BLaER1 treated with 17β-estradiol and CSF1 and Interleukin-3, amounts not matched to agents 10 nM and 100 nM (cell line): ENCODE measurements at regions not wholly inside any gene's neighbourhood (a gene's known extent, or its start where the extent isn't known, plus 50 kb on each side); places are given as distances from the start of the nearest gene placed in this dataset.
"Not testable (repeated sequence)": the region's sequence is repeated elsewhere in the genome, so short reads cannot be mapped to it uniquely, and the experiment has no call there.

Experiments
- H3K27ac ChIP-seq, 11 experiments: shearing (Covaris generic); formaldehyde crosslinking; 2 replicates each; pipeline ENCODE4 v1.8.1; 2022
- H3K27me3 ChIP-seq, 11 experiments: shearing (Covaris generic); formaldehyde crosslinking; 2 replicates each; pipeline ENCODE4 v1.8.1; 2022
- H3K36me3 ChIP-seq, 11 experiments: shearing (Covaris generic); formaldehyde crosslinking; 2 replicates each; pipeline ENCODE4 v1.8.1; 2022
- H3K4me1 ChIP-seq, 10 experiments: shearing (Covaris generic); formaldehyde crosslinking; 2 replicates each; pipeline ENCODE4 v1.8.1; 2022
- H3K4me2 ChIP-seq, 11 experiments: shearing (Covaris generic); formaldehyde crosslinking; 2 replicates each; pipeline ENCODE4 v1.8.1; 2022
- H3K4me3 ChIP-seq, 10 experiments: shearing (Covaris generic); formaldehyde crosslinking; 2 replicates each; pipeline ENCODE4 v1.8.1; 2022
- H3K9ac ChIP-seq, 11 experiments: shearing (Covaris generic); formaldehyde crosslinking; 2 replicates each; pipeline ENCODE4 v1.8.1; 2022
- H3K9me3 ChIP-seq, 11 experiments: shearing (Covaris generic); formaldehyde crosslinking; replicated peaks in 1 of 11; 2 replicates each; pipeline ENCODE4 v1.8.1; 2022
- H4K20me1 ChIP-seq, 11 experiments: shearing (Covaris generic); formaldehyde crosslinking; 2 replicates each; pipeline ENCODE4 v1.8.1; 2022
- Cebpa-rat ChIP-seq, 11 experiments: shearing (Covaris generic); IDR thresholded peaks; 2 replicates each; pipeline ENCODE4 v1.8.1; 2022

DNA sequence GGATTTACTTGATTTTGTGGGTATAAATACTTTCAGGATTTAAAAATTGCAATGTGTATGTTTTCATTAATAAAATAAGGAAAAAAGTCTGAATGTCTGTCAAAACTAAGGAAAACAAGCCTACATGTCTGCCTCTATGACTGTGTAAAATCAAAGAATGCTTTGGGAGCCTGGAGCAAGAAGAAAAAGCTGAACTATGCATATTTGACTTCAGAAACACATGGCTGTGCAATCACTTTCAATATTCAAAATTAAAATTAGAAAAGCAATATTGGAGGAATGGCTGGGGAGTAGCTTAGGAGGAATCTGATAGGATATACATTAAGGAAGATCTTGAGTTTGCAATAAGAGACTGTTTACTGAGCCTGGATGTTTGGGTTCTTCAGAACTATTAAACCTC lies 147.1 kb downstream of the ADAM29 start:
- Histone ChIP-seq H4K20me1 (no peaks in the 10 kb centered on the region), H3K9me3 (peaks cover 0 to 11% (median 5%) of the 10 kb centered on the region in 11 experiments; a peak in 6 of 22 replicates), H3K27me3 (no peaks in the 10 kb centered on the region), H3K9ac (no peak overlapping the region), H3K27ac (no peak overlapping the region), H3K4me3 (no peak overlapping the region), H3K4me2 (no peak overlapping the region), H3K36me3 (no peaks in the 10 kb centered on the region), H3K4me1 (peaks cover 6 to 19% (median 12%) of the 10 kb centered on the region in 10 experiments; a peak in 19 of 20 replicates)
- no peak for TF ChIP-seq Cebpa-rat (IDR thresholded peaks at IDR 0.05)

DNA sequence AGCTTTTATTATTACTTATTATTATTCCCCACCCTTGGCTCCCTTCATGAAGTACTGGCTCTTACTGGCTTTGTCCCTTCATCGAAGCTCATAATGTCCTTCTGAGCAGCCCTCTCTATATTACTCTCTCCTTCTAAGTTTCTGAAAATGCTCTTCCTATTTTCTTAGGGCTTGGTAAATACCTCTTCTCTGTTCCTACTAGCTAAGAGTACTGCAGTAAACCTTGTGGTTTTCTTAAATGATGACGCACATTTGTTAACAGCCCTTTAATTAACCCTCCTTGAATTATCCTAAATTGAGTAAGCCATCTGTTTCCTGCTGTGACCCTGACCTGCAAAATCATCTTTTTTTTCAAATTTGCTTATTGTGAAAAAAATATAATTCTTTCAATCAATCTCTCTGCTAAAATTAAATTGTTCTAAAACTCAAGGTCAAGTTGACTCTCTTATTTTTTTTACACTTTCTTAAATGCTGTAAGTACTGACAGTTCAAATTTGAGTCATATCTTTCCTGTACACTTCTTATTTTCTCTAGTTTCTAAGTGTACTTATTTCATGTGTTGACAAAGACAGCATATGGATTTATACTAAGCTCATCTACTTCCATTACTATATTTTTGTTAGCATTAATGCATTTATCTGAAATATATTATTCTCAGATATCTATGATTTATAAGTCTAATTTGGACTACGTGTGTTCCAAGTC lies 148.9 kb downstream of the ADAM29 start:
- Histone ChIP-seq H3K27ac (peak overlapping the region in 3 of 11 experiments; percentile 11 to 37 (median 15); a peak in 2 of 22 replicates), H3K9me3 (peaks cover 0 to 9% (median 4%) of the 10 kb centered on the region in 11 experiments; a peak in 6 of 22 replicates), H3K4me1 (peaks cover 6 to 19% (median 12%) of the 10 kb centered on the region in 10 experiments; a peak in 19 of 20 replicates), H3K9ac (no peak overlapping the region), H4K20me1 (no peaks in the 10 kb centered on the region), H3K27me3 (no peaks in the 10 kb centered on the region), H3K4me3 (no peak overlapping the region), H3K36me3 (no peaks in the 10 kb centered on the region), H3K4me2 (peak overlapping the region; percentile 32 to 59 (median 45); a peak in 17 of 22 replicates)
- TF ChIP-seq Cebpa-rat (IDR thresholded peaks at IDR 0.05) = no peak

DNA sequence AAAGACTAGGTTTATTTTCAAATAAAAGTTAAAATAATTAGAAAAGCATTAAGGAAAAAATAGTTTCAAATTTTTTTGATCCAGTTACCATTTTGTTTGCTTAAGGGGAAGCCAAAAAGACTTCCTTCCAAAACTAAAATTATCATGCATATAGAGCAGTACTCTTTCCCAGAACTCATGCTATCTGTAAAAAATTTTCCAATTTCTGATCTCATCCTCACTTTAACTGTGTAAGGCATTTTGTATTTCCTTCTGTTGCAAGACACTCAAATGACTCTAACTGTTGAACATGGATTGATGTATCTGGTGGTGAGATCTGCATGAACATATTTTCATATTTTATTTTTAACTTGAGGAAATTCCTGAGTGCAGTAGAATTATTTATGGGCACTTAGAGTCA lies 150.1 kb downstream of the ADAM29 start:
- peak overlapping the region in 1 of 11 experiments; percentile 17; a peak in 2 of 22 replicates for H3K4me2 ChIP-seq
- H3K4me1 ChIP-seq = peaks cover 6 to 19% (median 12%) of the 10 kb centered on the region in 10 experiments; a peak in 19 of 20 replicates
- no peak overlapping the region for H3K9ac ChIP-seq
- no peaks in the 10 kb centered on the region for H4K20me1 ChIP-seq
- H3K9me3 ChIP-seq = no peaks in the 10 kb centered on the region
- no peak overlapping the region for H3K4me3 ChIP-seq
- TF ChIP-seq Cebpa-rat (IDR thresholded peaks at IDR 0.05) = no peak
- no peak overlapping the region for H3K27ac ChIP-seq
- H3K27me3 ChIP-seq = no peaks in the 10 kb centered on the region
- H3K36me3 ChIP-seq = no peaks in the 10 kb centered on the region

DNA sequence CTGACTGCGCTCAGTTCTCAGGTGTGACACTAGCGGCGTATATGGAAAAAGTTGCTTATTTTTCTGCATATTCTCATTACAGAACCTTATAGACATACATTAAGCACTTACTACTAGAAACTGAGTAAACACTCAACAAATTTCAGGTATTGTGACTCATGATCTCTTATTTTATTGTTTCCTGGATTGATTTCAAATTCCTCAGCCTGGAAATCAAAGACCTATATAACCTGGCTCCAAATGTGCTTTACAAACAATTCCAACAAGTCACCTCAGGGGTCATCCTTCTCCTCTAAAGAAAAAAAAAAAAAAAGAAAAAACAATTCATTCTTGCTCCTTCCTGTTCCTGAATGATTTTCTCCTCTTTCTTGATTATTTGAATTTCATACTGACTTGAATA lies 152.3 kb downstream of the ADAM29 start:
- H3K9ac ChIP-seq = no peak overlapping the region
- H4K20me1 ChIP-seq = no peaks in the 10 kb centered on the region
- no peaks in the 10 kb centered on the region for H3K27me3 ChIP-seq
- TF ChIP-seq Cebpa-rat (IDR thresholded peaks at IDR 0.05) = no peak
- H3K27ac ChIP-seq = no peak overlapping the region
- peaks cover 0 to 12% (median 8%) of the 10 kb centered on the region in 11 experiments; a peak in 12 of 22 replicates for H3K9me3 ChIP-seq
- H3K4me3 ChIP-seq = no peak overlapping the region
- H3K4me2 ChIP-seq = no peak overlapping the region
- H3K4me1 ChIP-seq = peaks cover 6 to 19% (median 12%) of the 10 kb centered on the region in 10 experiments; a peak in 19 of 20 replicates
- no peaks in the 10 kb centered on the region for H3K36me3 ChIP-seq

DNA sequence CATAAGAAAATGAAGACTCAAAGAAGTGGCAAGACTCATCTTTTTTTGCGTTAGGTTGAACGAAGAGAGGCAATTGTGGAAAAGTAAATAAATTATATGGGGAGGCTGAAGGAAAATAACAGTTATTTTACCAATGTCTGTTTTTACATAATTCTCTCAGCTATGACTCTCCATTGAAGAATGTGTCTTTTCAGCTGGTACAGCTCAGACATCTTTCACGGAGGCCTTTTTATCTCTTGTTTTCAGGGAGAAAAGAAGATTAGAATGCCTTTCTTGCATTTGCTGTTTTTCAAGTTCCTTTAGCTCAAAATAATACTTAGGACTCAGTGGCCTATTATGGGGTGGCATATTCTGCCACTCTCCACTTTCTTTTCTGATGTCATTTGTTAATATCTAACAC lies 153.0 kb downstream of the ADAM29 start:
- Histone ChIP-seq H3K27me3 (no peaks in the 10 kb centered on the region), H3K4me3 (no peak overlapping the region), H3K9me3 (peaks cover 0 to 12% (median 8%) of the 10 kb centered on the region in 11 experiments; a peak in 12 of 22 replicates), H3K9ac (no peak overlapping the region), H3K27ac (no peak overlapping the region), H3K36me3 (no peaks in the 10 kb centered on the region), H4K20me1 (no peaks in the 10 kb centered on the region), H3K4me2 (no peak overlapping the region), H3K4me1 (peaks cover 6 to 19% (median 12%) of the 10 kb centered on the region in 10 experiments; a peak in 19 of 20 replicates)
- TF ChIP-seq Cebpa-rat (IDR thresholded peaks at IDR 0.05) = no peak

DNA sequence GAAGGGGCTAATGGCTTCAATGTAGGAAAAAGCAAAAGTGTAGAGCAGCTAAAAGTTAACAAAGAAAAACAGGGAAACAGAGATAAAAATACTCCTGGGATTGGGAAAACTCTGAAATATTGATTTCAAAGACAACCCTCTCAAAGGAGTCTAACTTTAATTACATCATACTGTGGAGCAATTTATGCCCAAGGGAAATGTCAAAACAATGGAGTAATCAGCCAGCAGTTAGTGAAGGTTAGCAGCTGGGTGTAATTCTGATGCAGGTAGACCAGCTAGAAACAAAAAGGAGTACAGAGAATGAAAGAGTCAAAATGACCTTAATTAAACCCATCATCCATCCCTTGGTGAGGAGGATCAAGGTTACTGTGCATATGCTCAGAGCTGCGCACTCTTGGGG lies 169.0 kb downstream of the ADAM29 start:
- Histone ChIP-seq H3K9ac (no peak overlapping the region), H3K4me3 (no peak overlapping the region), H3K4me2 (no peak overlapping the region), H3K4me1 (no peaks in the 10 kb centered on the region), H3K36me3 (no peaks in the 10 kb centered on the region), H4K20me1 (no peaks in the 10 kb centered on the region), H3K27me3 (no peaks in the 10 kb centered on the region), H3K9me3 (peaks cover 4 to 10% (median 5%) of the 10 kb centered on the region in 11 experiments), H3K27ac (no peak overlapping the region)
- no peak for TF ChIP-seq Cebpa-rat (IDR thresholded peaks at IDR 0.05)

DNA sequence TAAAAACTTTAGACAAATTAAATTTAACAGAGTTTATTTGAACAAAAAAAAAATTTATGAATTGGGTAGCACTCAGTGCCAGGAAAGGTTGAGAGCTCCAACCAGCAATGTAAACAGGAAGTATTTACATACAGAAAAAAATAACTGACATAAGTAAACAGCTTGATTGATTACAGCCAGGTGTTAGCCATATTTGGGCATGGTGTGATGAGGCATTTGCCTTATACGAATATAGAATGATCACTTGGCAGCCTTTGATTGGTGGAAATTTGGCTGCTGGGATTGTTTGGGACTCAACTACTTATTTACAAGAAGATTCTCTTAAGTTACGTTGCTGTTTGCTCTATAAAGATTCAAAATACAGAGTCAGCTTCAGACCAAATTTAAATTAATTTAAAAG lies 172.0 kb downstream of the ADAM29 start:
- no peaks in the 10 kb centered on the region for H3K27me3 ChIP-seq
- H3K4me3 ChIP-seq = no peak overlapping the region
- no peak overlapping the region for H3K4me2 ChIP-seq
- peaks cover 13 to 31% (median 23%) of the 10 kb centered on the region in 11 experiments for H3K9me3 ChIP-seq
- H3K27ac ChIP-seq = no peak overlapping the region
- TF ChIP-seq Cebpa-rat (IDR thresholded peaks at IDR 0.05) = no peak
- no peaks in the 10 kb centered on the region; a peak in 1 of 22 replicates for H4K20me1 ChIP-seq
- H3K36me3 ChIP-seq = no peaks in the 10 kb centered on the region
- no peak overlapping the region for H3K9ac ChIP-seq
- H3K4me1 ChIP-seq = no peaks in the 10 kb centered on the region

DNA sequence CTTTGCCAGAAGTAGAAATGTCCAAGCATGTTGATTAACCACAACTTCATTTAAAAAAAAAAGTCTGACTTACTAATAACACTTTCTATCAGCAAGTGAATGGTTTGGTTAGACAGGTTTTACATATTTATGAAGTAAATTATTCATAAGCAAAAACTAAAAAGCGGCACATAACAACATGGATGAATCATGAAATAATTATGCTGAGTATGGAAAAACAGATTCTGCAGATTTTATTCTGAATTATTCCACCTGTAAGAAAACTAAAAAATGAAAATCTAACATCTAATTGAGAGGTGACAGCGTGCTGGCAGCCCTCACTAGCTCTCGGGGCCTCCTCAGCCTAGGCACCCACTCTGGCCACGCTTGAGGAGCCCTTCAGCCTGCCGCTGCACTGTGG lies 173.5 kb downstream of the ADAM29 start:
- H3K36me3 ChIP-seq = no peaks in the 10 kb centered on the region
- no peaks in the 10 kb centered on the region; a peak in 1 of 22 replicates for H4K20me1 ChIP-seq
- H3K27me3 ChIP-seq = no peaks in the 10 kb centered on the region
- H3K9ac ChIP-seq = no peak overlapping the region
- no peak overlapping the region for H3K4me2 ChIP-seq
- H3K9me3 ChIP-seq = peaks cover 13 to 35% (median 26%) of the 10 kb centered on the region in 11 experiments
- no peaks in the 10 kb centered on the region for H3K4me1 ChIP-seq
- no peak for TF ChIP-seq Cebpa-rat (IDR thresholded peaks at IDR 0.05)
- H3K27ac ChIP-seq = no peak overlapping the region
- no peak overlapping the region for H3K4me3 ChIP-seq

DNA sequence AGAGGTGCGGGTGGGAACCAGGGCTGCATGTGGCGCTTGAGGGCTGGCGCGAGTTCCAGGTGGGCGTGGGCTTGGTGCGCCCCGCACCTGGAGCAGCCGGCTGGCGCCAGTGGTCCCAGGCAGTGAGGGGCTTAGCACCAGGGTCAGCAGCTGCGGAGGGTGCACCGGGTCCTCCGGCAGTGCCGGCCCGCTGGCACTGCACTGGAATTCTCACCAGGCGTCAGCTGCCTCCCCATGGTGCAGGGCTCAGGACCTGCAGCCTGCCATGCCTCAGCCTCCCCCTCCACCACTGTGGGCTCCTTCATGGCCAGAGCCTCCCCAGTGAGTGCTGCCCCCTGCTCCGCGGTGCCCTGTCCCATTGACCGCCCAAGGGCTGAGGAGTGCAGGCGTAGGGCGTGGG lies 174.0 kb downstream of the ADAM29 start:
- H4K20me1 ChIP-seq = no peaks in the 10 kb centered on the region; a peak in 1 of 22 replicates
- H3K9ac ChIP-seq = no peak overlapping the region
- H3K4me1 ChIP-seq = no peaks in the 10 kb centered on the region
- H3K27me3 ChIP-seq = no peaks in the 10 kb centered on the region
- peaks cover 13 to 35% (median 26%) of the 10 kb centered on the region in 11 experiments for H3K9me3 ChIP-seq
- TF ChIP-seq Cebpa-rat (IDR thresholded peaks at IDR 0.05) = no peak
- H3K36me3 ChIP-seq = no peaks in the 10 kb centered on the region
- no peak overlapping the region for H3K4me2 ChIP-seq
- H3K4me3 ChIP-seq = no peak overlapping the region
- no peak overlapping the region for H3K27ac ChIP-seq

DNA sequence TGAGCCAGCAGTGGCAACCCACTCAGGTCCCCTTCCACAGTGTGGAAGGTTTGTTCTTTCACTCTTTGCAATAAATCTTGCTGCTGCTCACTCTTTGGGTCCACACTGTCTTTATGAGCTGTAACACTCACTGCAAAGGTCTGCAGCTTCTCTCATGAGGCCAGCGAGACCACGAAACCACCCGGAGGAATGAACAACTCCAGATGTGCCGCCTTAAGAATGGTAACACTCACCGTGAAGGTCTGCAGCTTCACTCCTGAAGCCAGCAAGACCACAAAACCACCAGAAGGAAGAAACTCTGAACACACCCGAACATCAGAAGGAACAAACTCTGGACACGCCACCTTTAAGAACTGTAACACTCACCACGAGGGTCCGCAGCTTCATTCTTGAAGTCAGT lies 174.9 kb downstream of the ADAM29 start:
- H3K9me3 ChIP-seq = peaks cover 13 to 35% (median 26%) of the 10 kb centered on the region in 11 experiments
- H3K4me2 ChIP-seq, H3K27me3 ChIP-seq, H3K4me1 ChIP-seq, H3K4me3 ChIP-seq, H4K20me1 ChIP-seq, H3K9ac ChIP-seq, H3K27ac ChIP-seq, H3K36me3 ChIP-seq: not testable (repeated sequence)
